Activated T-helper 1 cell treated with anti-CD3 and anti-CD28 coated beads, Interleukin-12 subunit alpha, Interleukin-12 subunit beta, Interleukin-2, Interleukin-4 antibody, amounts not matched to agents 30 ng/mL and 10 ng/mL and 1 ng/mL, durations not matched to agents 14 hours and 24 hours and 36 hours (primary cell): ENCODE measurements at regions not wholly inside any gene's neighbourhood (a gene's known extent, or its start where the extent isn't known, plus 50 kb on each side); places are given as distances from the start of the nearest gene placed in this dataset.

Experiments used
- DNase-seq: peaks from one replicate; pipeline ENCODE4 v3.0.0; 2021; ENCODE audit warnings: low spot score
- H3K27ac Mint-ChIP-seq: one replicate; pipeline ENCODE4 v1.8.0; 2021; ENCODE audit warnings: mild to moderate bottlenecking, mixed read lengths
- H3K27me3 Mint-ChIP-seq: one replicate; pipeline ENCODE4 v1.8.0; 2022; ENCODE audit warnings: mild to moderate bottlenecking, moderate library complexity, mixed read lengths; ENCODE audit not compliant: insufficient read depth
- H3K36me3 Mint-ChIP-seq: one replicate; pipeline ENCODE4 v1.8.0; 2021; ENCODE audit warnings: low read depth, mixed read lengths
- H3K4me1 Mint-ChIP-seq: one replicate; pipeline ENCODE4 v1.8.0; 2021; ENCODE audit warnings: low read depth, mixed read lengths
- H3K4me3 Mint-ChIP-seq: one replicate; pipeline ENCODE4 v1.8.0; 2021; ENCODE audit warnings: mild to moderate bottlenecking, moderate library complexity, mixed read lengths
- H3K9me3 Mint-ChIP-seq: one replicate; pipeline ENCODE4 v1.8.0; 2021; ENCODE audit warnings: mixed read lengths
- intact Hi-C: fragments of 100-400 bp; cut with micrococcal nuclease; formaldehyde crosslinking; loops from one replicate; pipeline ENCODE4 v1.15.1; 2024

DNA sequence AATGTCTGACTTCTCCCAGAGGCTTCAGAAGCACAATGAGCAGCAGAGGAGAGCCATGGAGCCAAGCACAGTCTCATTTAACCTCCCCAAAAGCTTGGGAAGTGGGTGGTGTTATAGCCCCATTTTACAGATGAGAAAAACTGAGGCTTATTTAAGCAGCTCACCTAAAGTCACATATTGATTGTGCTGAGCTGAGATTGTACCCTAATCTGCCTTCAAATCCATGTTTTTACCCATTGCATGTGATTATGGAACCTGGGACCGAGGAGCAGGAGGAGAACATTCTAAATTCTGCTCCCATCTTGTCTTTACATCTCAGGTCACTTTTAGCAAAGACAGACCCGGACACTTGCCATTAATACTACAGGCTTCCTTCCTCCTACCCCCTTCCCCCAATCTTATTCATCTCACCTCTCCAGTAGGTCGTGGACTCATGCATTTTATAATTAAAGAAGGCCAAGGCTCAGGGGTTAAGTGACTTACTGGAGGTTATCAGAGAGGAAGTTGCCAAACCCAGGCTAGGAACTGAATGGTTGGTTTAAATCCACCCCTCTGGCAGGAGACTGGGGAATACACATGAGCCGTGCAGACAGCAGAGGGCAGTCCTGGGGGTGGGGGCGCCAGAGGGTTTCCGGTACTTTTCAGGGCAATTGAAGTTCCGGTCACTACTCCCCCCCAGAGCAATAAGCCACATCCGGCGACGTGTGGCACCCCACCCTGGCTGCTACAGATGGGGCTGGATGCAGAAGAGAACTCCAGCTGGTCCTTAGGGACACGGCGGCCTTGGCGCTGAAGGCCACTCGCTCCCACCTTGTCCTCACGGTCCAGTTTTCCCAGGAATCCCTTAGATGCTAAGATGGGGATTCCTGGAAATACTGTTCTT is 51.0 kb upstream of the IL17B start:
- no peak for DNase-seq
- intact Hi-C loops = no loop called here
- H3K4me1 Mint-ChIP-seq = no peaks in the 10 kb centered on the region
- H3K36me3 Mint-ChIP-seq = no peaks in the 10 kb centered on the region
- H3K27ac Mint-ChIP-seq = no peak overlapping the region
- H3K27me3 Mint-ChIP-seq = no peaks in the 10 kb centered on the region
- H3K9me3 Mint-ChIP-seq = no peaks in the 10 kb centered on the region
- no peak overlapping the region for H3K4me3 Mint-ChIP-seq
